Endothelial cell of umbilical vein (primary cell): ENCODE measurements at regions not wholly inside any gene's neighbourhood (a gene's known extent, or its start where the extent isn't known, plus 50 kb on each side); places are given as distances from the start of the nearest gene placed in this dataset.

ENCODE experiments used
- BruUV-seq: library from RNA; stranded (reverse); fragments of 400-500 nt; replicated peaks from 2 replicates; lab custom pipeline; 2021; lab: Mats Ljungman, UMichigan
- CTCF ChIA-PET: fragments of 300-600, 350-600 bp; sonication (Branson Sonifier 250); formaldehyde crosslinking; loops from one replicate; lab custom pipeline; 2021; ENCODE audit warnings: antibody characterized with exemption, inconsistent platforms; lab: Charles Lee
- POLR2A ChIA-PET: fragments of 300-600, 350-600 bp; sonication (Branson Sonifier 250); formaldehyde crosslinking; loops from one replicate; lab custom pipeline; 2021; ENCODE audit warnings: antibody characterized with exemption, inconsistent platforms; lab: Charles Lee
- DNase-seq: peaks from one replicate; pipeline ENCODE4 v3.0.0-alpha.2; 2011; ENCODE audit warnings: low read depth, low spot score
- FAIRE-seq: peaks from 2 replicates; lab custom pipeline; 2011; peaks lifted over from hg19 to GRCh38; lab: Jason Lieb, UNC
- H2AFZ ChIP-seq: 2 replicates; pipeline ENCODE4 v1.6.0; 2012; ENCODE audit warnings: low read depth, low read length, control low read depth, inconsistent platforms
- H3K27ac ChIP-seq: 2 replicates; pipeline ENCODE4 v1.5.1; 2011; ENCODE audit warnings: low read depth, mild to moderate bottlenecking, control low read depth, low read length, moderate library complexity; ENCODE audit not compliant: insufficient read depth
- H3K27me3 ChIP-seq, 2 experiments: 2 replicates each; pipeline versions ENCODE4 v1.6.0 to v1.6.1; 2011; ENCODE audit warnings: low read length in 2 of 2, mixed read lengths in 1 of 2; ENCODE audit not compliant: control insufficient read depth in 2 of 2, insufficient read depth in 2 of 2
- H3K36me3 ChIP-seq, 2 experiments: 2 replicates in 1 of 2; 3 replicates in 1 of 2; pipeline ENCODE4 v1.5.1; 2011; ENCODE audit warnings: low read length in 2 of 2, mild to moderate bottlenecking in 1 of 2, moderate library complexity in 1 of 2; ENCODE audit not compliant: control insufficient read depth in 2 of 2, insufficient read depth in 2 of 2; ENCODE audit errors: extremely low read depth in 1 of 2
- H3K4me1 ChIP-seq: 3 replicates; pipeline ENCODE4 v1.5.1; 2011; ENCODE audit warnings: mild to moderate bottlenecking, low read length; ENCODE audit not compliant: control insufficient read depth, insufficient read depth; ENCODE audit errors: extremely low read depth
- H3K4me2 ChIP-seq: 2 replicates; pipeline ENCODE4 v1.6.1; 2011; ENCODE audit warnings: low read length, control low read depth, mixed read lengths; ENCODE audit not compliant: insufficient read depth
- H3K4me3 ChIP-seq, 3 experiments: fragments of 200-600 bp in 1 of 3; sonication (generic), shearing (Covaris generic) in 1 of 3; replicated peaks in 1 of 3; 2 replicates each; pipeline ENCODE4 v1.5.1; 2011 to 2016; ENCODE audit warnings: control low read depth in 3 of 3, low read length in 3 of 3, mild to moderate bottlenecking in 2 of 3, inconsistent platforms in 1 of 3, low read depth in 1 of 3, moderate library complexity in 1 of 3; ENCODE audit not compliant: insufficient read depth in 1 of 3
- H3K79me2 ChIP-seq: 2 replicates; pipeline ENCODE4 v1.6.0; 2012; ENCODE audit warnings: low read length, inconsistent platforms; ENCODE audit not compliant: control insufficient read depth, insufficient read depth
- H3K9ac ChIP-seq: replicated peaks from 2 replicates; pipeline ENCODE3; 2011; ENCODE audit warnings: low read length, control low read depth; ENCODE audit not compliant: insufficient read depth; ENCODE audit errors: extremely low read depth
- H3K9me1 ChIP-seq: replicated peaks from 3 replicates; pipeline ENCODE4 v1.6.0; 2011; ENCODE audit warnings: mild to moderate bottlenecking, low read length; ENCODE audit not compliant: control insufficient read depth, insufficient read depth; ENCODE audit errors: extremely low read depth
- H3K9me3 ChIP-seq: replicated peaks from 2 replicates; pipeline ENCODE4 v1.5.1; 2012; ENCODE audit warnings: low read length, inconsistent platforms; ENCODE audit not compliant: control insufficient read depth, insufficient read depth
- H4K20me1 ChIP-seq: replicated peaks from 2 replicates; pipeline ENCODE3; 2011; ENCODE audit warnings: mild to moderate bottlenecking, low read length; ENCODE audit not compliant: control insufficient read depth, insufficient read depth; ENCODE audit errors: extremely low read depth
- EZH2 ChIP-seq: IDR thresholded peaks from 2 replicates; pipeline ENCODE4 v1.6.1; 2012; ENCODE audit warnings: borderline replicate concordance, low read depth, mild to moderate bottlenecking, moderate library complexity, low read length, inconsistent platforms; ENCODE audit not compliant: severe bottlenecking
- FOS ChIP-seq: IDR thresholded peaks from 2 replicates; pipeline ENCODE4 v1.6.1; 2011; ENCODE audit warnings: mild to moderate bottlenecking, low read length, moderate library complexity, borderline replicate concordance; ENCODE audit not compliant: insufficient read depth
- GATA2 ChIP-seq: IDR thresholded peaks from 2 replicates; pipeline ENCODE4 v1.7.0; 2011; ENCODE audit warnings: low read depth, mild to moderate bottlenecking, moderate library complexity, mixed read lengths, low read length; ENCODE audit not compliant: insufficient read length, insufficient read depth
- JUN ChIP-seq: IDR thresholded peaks from 2 replicates; pipeline ENCODE4 v1.6.1; 2011; ENCODE audit warnings: borderline replicate concordance, low read depth; ENCODE audit not compliant: insufficient read length, insufficient read depth
- MYC ChIP-seq: IDR thresholded peaks from one replicate; pipeline ENCODE4 v1.6.1; 2011; ENCODE audit warnings: mild to moderate bottlenecking, low read depth, low read length
- POLR2A ChIP-seq: IDR thresholded peaks from 2 replicates; pipeline ENCODE4 v1.6.1; 2012; ENCODE audit warnings: low read depth, mild to moderate bottlenecking, control low read depth, low read length
- POLR2AphosphoS5 ChIP-seq: IDR thresholded peaks from 2 replicates; pipeline ENCODE4 v1.6.1; 2012; ENCODE audit warnings: low read depth, mild to moderate bottlenecking, control low read depth, low read length, moderate library complexity; ENCODE audit not compliant: insufficient read depth
- dilution Hi-C: fragments of 300-500 bp; cut with MboI; formaldehyde crosslinking; loops from one replicate; pipeline ENCODE4 v1.15.0; 2019; ENCODE audit warnings: low sequenced_read_pairs; ENCODE audit not compliant: extremely low pct_ligation_motif_present
- intact Hi-C: fragments of 100-400 bp; cut with micrococcal nuclease; formaldehyde crosslinking; loops from one replicate; pipeline ENCODE4 v1.10.0; 2022
- TF ChIP-seq, protein P1 (sequence below), 2 donors: IDR thresholded peaks; 1 replicate in 1 of 2; 2 replicates in 1 of 2; pipeline ENCODE4 v1.5.1; 2011; ENCODE audit warnings: low read length in 2 of 2, mild to moderate bottlenecking in 2 of 2, moderate library complexity in 2 of 2, control low read depth in 1 of 2, inconsistent platforms in 1 of 2, low read depth in 1 of 2; ENCODE audit not compliant: insufficient read depth in 1 of 2; ENCODE audit errors: extremely low read depth in 1 of 2
- TF ChIP-seq, protein P2 (sequence below): IDR thresholded peaks from 2 replicates; pipeline ENCODE4 v1.6.1; 2011; ENCODE audit not compliant: insufficient read depth, insufficient read length

DNA sequence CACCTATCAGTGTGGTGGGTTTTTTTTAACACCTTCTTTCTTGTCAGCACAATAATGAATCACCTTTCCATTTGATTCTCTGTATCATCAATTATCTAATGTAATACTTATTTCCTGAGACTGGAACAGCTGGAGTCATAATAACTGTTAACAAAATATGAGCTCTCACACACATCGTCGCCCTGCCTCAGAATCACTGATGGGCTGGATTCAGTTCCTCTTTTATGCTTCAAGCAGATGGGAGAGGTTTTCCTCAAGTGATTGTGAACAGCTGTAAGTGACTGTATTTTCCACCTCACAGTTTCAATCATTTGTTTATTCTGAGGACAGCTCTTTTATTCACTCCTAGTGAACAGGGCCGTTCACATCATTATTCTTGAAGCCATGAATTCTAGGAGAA lies 330.2 kb downstream of the DSC3 start:
- peaks cover 3% of the 10 kb centered on the region for H3K9me3 ChIP-seq
- CTCF ChIA-PET: no interaction called here
- dilution Hi-C loops: no loop called here

More for the DNA sequence above, 330.2 kb downstream of the DSC3 start:
- POLR2A ChIA-PET: no interaction called here
- no peaks in the 10 kb centered on the region for H3K36me3 ChIP-seq
- TF ChIP-seq GATA2 (no peak), POLR2AphosphoS5 (no peak), POLR2A (no peak), MYC (no peak), EZH2 (no peak), JUN (no peak), FOS (no peak)
- TF ChIP-seq, protein P1, sequence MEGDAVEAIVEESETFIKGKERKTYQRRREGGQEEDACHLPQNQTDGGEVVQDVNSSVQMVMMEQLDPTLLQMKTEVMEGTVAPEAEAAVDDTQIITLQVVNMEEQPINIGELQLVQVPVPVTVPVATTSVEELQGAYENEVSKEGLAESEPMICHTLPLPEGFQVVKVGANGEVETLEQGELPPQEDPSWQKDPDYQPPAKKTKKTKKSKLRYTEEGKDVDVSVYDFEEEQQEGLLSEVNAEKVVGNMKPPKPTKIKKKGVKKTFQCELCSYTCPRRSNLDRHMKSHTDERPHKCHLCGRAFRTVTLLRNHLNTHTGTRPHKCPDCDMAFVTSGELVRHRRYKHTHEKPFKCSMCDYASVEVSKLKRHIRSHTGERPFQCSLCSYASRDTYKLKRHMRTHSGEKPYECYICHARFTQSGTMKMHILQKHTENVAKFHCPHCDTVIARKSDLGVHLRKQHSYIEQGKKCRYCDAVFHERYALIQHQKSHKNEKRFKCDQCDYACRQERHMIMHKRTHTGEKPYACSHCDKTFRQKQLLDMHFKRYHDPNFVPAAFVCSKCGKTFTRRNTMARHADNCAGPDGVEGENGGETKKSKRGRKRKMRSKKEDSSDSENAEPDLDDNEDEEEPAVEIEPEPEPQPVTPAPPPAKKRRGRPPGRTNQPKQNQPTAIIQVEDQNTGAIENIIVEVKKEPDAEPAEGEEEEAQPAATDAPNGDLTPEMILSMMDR (IDR thresholded peaks at IDR 0.05; ENCODE audit: extremely low read depth in 1 of 2, insufficient read depth in 1 of 2, low read depth in 1 of 2, low read length in 2 of 2): no peak
- TF ChIP-seq, protein P2, sequence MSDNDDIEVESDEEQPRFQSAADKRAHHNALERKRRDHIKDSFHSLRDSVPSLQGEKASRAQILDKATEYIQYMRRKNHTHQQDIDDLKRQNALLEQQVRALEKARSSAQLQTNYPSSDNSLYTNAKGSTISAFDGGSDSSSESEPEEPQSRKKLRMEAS: no peak
- no peak overlapping the region for H3K4me2 ChIP-seq
- H3K79me2 ChIP-seq: no peaks in the 10 kb centered on the region
- no peak overlapping the region for H3K27ac ChIP-seq
- DNase-seq (no peak), FAIRE-seq (no peak)
- H3K4me3 ChIP-seq: no peak overlapping the region
- no peak overlapping the region for H2AFZ ChIP-seq
- intact Hi-C loops: no loop called here
- H3K9ac ChIP-seq: no peak overlapping the region
- no peaks in the 10 kb centered on the region for H3K9me1 ChIP-seq
- no TSS peak for BruUV-seq
- H3K4me1 ChIP-seq: no peaks in the 10 kb centered on the region
- no peaks in the 10 kb centered on the region for H3K27me3 ChIP-seq
- no peaks in the 10 kb centered on the region for H4K20me1 ChIP-seq
